ENCODE measurements at regions not wholly inside any gene's neighbourhood (a gene's known extent, or its start where the extent isn't known, plus 50 kb on each side); places are given as distances from the start of the nearest gene placed in this dataset.

DNA sequence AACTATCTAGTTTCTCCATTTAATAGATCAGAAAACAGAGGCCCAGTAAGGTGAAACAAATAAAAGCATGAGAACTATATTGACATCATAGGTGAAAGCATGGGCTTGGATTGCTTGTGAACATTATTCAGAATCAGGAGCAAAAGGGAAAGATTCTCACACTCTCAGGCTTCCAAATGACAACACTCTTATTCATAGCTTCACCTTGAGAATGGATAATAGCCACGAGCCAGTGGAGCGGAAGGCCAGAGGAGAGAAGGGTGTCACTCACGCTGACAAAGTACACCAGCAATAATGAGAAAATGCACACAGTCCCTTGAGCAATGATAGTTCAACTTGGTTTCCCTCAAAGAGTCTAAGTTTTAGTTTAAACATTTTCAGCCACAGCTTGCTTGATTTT, 339.0 kb downstream of the TPBG start:
- TF ChIP-seq NFYB (CRISPR knock-in tag; conservative IDR thresholded peaks at IDR 0.05; ENCODE audit: low read depth), result no peak
- TF ChIP-seq, protein P1, sequence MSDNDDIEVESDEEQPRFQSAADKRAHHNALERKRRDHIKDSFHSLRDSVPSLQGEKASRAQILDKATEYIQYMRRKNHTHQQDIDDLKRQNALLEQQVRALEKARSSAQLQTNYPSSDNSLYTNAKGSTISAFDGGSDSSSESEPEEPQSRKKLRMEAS (CRISPR knock-in tag; IDR thresholded peaks at IDR 0.05), result no peak
- TF ChIP-seq, protein P2, sequence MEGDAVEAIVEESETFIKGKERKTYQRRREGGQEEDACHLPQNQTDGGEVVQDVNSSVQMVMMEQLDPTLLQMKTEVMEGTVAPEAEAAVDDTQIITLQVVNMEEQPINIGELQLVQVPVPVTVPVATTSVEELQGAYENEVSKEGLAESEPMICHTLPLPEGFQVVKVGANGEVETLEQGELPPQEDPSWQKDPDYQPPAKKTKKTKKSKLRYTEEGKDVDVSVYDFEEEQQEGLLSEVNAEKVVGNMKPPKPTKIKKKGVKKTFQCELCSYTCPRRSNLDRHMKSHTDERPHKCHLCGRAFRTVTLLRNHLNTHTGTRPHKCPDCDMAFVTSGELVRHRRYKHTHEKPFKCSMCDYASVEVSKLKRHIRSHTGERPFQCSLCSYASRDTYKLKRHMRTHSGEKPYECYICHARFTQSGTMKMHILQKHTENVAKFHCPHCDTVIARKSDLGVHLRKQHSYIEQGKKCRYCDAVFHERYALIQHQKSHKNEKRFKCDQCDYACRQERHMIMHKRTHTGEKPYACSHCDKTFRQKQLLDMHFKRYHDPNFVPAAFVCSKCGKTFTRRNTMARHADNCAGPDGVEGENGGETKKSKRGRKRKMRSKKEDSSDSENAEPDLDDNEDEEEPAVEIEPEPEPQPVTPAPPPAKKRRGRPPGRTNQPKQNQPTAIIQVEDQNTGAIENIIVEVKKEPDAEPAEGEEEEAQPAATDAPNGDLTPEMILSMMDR (IDR thresholded peaks at IDR 0.05), result no peak
